ENCODE measurements at regions not wholly inside any gene's neighbourhood (a gene's known extent, or its start where the extent isn't known, plus 50 kb on each side); places are given as distances from the start of the nearest gene placed in this dataset.

- TF ChIP-seq CTCF (IDR thresholded peaks at IDR 0.05; ENCODE audit: low read depth, low read length, poor library complexity, severe bottlenecking) (no peak), EZH2phosphoT487 (IDR thresholded peaks at IDR 0.05; ENCODE audit: borderline replicate concordance, low read length) (no peak)
Measured at GRCh38 chr5:5741418-5741817, 318.9 kb downstream of the ICE1 start.

Data from DOHH2 (cell line).